Inflammatory macrophage (primary cell): ENCODE measurements at regions not wholly inside any gene's neighbourhood (a gene's known extent, or its start where the extent isn't known, plus 50 kb on each side); places are given as distances from the start of the nearest gene placed in this dataset.

Source experiments
- DNase-seq, 2 donors: peaks; one replicate each; pipeline ENCODE4 v3.0.0-alpha.2; 2020 to 2022

GRCh38 chr1:5595531-5596170 lies 396.6 kb downstream of the NPHP4 start:
- no peak for DNase-seq

GRCh38 chr1:5594056-5594956 lies 397.9 kb downstream of the NPHP4 start:
- no peak for DNase-seq

DNA sequence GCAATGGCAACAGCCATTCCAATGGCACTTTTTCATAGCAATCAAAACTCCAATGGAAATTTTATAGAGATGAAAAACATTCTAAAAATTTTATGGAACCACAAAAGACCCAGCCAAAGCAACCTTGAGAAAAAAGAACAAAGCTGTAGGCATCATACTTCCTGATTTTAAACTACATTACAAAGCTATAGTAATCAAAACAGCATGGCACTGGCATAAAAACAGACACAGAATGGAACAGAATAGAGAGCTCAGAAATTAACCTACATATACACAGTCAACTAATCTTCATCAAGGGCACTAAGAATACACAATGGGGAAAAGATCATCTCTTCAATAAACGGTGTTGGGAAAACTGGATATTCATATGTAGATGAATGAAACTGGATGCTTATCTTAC lies 401.5 kb downstream of the NPHP4 start:
- no peak for DNase-seq

- DNase-seq, result no peak
Observed at GRCh38 chr1:5586629-5587028, 405.6 kb downstream of the NPHP4 start.

DNA sequence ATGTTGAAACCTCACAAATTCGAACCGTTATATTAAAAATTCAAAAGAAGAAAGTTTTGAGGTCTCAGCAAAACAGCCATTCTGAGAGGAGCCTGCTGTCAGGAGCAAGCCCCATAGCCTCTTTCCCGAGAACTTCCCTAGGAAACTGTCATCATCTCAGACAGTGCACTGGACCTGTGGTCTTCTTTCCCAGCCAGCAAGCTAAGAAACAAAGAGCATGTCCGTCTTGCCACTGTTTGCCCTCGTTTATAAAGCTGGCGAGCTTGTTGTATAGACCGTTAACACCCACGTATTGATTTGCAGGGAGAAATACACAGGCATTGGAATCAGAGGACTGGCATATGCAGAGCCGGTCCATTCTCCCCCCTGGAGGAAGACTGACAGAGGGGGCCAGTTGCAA lies 407.0 kb downstream of the NPHP4 start:
- no peak for DNase-seq

GRCh38 chr1:5580926-5581325 lies 411.3 kb downstream of the NPHP4 start:
- DNase-seq, result no peak

DNA sequence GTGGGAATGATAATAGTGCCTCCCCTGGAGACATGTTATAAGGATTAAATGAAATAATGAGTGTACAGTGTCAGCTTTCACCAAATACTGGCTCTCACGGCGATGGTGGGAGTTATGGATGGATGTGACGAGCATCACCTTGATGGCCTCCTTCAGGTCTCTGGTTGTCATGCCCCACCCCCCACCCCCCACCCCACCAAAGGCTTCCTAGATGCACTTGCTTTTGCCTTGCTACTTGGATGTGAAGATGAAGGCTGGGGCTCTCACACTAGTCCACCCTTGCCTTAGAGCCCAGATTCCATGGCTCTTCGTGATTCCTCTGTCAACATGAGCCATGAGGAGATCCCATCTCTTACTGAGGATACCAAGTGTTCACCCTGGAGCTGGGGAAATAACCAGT lies 412.3 kb downstream of the NPHP4 start:
- DNase-seq, result no peak

- no peak for DNase-seq
Observed at GRCh38 chr1:5578690-5579089, 413.5 kb downstream of the NPHP4 start.

DNA sequence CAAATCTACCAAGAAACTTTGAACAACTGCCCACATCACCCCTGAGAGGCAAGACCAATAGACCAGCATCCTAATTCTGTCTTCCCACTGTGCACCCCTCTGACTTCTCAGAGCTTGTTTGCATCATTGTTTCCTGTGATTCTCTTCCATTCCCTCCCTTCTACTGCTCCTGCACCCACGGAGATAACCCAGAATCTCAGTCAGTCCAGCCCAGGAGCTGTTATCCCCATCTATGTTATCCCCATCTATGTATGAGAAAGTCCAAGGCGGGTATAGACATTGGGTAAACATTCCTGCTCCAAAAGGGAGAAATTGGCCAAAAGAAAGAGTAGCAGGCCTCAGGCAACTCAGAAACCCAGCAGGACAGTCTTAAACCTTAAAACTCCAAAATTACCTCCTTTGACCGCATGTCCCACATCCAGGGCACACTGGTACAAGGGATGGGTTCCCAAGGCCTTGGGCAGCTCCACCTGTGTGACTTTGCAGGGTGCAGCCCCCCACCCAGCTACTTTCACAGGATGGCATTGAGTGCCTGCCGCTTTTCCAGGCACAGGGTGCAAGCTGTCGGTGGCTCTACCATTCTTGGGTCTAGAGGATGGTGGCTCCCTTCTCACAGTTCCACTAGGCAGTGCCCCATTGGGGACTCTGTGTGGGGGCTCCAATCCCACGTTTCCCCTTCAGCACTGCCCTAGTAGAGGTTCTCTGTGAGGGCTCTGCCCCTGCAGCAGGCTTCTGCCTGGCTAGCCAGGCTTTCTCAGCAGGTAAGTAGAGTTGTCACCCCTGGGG lies 414.8 kb downstream of the NPHP4 start:
- no peak for DNase-seq

DNA sequence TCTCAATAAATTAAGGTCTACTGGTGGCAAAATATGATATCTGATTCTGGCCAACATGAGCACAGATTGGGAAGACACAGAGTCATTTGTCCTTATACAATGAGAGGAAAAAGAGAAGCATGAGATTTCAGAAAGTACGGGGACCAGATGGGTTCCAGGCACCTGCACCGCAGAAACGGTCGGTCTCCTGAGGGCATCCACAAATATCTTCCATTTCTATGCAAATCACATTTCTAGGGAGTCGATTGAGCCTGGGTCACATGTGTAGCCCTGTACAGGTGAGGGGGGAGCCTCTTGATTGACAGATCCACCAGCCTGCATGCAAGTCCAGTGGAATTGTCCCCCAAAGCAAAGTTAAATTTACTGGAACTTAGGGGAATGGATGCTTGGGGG lies 415.6 kb downstream of the NPHP4 start:
- DNase-seq, result no peak

- no peak for DNase-seq
Observed at GRCh38 chr1:5576011-5576672, 416.1 kb downstream of the NPHP4 start.

GRCh38 chr1:5575396-5575940 lies 416.8 kb downstream of the NPHP4 start:
- DNase-seq, result no peak

DNA sequence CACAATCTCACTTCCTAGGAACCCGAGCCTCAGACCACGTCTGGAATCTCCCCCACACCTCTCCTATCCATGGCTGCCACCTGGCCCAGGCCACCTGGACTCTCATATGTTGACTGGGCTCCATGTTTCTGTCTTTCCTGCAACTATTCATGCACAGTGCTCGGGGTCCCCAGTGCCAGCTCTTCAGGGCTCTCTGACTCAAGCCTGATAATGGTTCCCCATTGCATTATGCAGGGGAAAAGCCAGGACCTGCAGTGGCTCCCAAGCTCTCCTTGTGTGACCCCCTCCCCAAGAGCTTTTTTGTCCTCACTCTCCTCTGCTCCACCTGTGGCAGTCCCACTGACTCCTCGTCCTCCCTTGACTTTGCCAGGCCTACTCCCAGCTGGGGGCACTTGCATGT lies 417.6 kb downstream of the NPHP4 start:
- DNase-seq, result no peak

DNA sequence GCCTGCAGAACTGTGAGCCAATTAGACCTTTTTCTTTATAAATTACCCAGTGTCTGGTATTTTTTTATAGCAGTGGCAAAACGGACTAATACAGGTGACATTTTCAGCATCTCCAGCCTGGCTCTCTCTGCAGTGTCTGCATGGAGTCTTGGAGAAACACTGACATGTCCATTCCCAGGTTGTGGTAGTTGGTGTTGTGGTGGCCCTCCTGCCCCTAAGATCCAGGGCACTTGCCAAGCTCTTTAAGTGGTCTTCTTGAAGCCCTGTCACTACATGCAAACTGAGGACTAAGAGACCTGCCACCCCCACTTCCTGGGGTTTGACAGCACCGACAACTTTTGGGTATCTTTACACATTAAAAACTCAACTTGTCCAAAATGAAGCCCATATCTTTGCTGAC lies 419.4 kb downstream of the NPHP4 start:
- no peak for DNase-seq

DNA sequence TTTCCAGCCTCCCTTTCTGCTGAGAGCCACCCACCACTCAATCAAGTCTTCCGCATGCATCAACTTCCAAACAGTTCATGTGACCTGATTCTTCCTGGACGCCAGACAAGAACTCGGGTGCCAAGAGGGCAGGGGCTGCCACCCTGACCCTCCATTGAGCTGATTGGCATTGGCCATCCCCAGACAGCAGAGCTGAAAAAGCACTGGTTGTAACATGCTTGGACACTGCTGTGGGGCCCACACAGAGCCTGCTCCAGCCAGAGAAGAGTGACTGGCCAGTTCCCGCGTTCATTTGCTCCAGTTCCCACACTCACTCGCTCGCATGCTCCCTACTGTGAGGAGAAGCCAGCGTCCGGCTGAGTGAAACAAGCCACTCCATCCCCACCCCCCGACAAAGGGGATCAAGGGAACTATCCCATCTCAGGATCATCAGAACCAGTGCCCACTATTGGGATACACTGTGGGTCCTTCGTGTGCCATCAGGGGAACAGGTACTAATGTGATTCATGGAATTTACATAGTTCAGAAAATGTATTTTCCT lies 420.3 kb downstream of the NPHP4 start:
- DNase-seq, result no peak

DNA sequence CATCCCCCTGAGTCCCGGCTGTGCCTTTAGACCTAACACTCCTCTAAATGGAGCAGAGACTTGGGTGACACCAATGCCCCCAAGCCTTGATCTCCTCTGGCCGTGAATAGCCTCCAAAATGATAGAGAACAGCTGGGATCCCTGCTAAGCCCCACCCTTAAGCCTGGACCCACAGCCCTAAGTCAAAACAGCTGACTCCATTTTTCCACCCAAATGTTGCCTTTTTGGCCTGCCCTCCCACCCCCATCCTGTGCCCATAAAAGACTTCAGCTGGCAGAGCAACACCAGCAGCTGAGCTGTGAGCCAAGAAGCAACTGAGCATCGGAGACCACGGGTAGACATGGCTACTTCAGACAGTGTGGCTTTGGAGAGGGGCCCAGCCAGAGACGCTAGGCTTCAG lies 420.8 kb downstream of the NPHP4 start:
- DNase-seq, result no peak

- DNase-seq, result no peak
Observed at GRCh38 chr1:5570931-5571330, 421.3 kb downstream of the NPHP4 start.

- no peak for DNase-seq
Observed at GRCh38 chr1:5568321-5568720, 423.9 kb downstream of the NPHP4 start.

DNA sequence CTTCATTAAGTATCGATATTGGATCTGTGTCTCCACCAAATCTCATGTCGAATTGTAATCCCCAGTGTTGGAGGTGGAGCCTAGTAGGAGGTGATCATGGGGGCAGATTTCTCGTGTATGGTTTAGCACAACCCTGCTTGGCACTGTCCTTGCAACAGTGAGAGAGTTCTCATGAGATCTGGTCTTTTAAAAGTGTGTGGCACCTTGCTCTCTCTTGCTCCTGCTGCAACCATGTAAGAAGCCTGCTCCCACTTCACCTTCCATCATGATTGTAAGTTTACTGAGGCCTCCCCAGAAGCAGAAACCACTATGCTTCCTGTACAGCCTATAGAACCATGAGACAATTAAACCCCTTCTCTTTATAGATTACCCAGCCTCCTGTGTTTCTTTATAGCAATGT lies 424.4 kb downstream of the NPHP4 start:
- DNase-seq, result no peak

GRCh38 chr1:5566924-5567323 lies 425.3 kb downstream of the NPHP4 start:
- DNase-seq, result no peak

DNA sequence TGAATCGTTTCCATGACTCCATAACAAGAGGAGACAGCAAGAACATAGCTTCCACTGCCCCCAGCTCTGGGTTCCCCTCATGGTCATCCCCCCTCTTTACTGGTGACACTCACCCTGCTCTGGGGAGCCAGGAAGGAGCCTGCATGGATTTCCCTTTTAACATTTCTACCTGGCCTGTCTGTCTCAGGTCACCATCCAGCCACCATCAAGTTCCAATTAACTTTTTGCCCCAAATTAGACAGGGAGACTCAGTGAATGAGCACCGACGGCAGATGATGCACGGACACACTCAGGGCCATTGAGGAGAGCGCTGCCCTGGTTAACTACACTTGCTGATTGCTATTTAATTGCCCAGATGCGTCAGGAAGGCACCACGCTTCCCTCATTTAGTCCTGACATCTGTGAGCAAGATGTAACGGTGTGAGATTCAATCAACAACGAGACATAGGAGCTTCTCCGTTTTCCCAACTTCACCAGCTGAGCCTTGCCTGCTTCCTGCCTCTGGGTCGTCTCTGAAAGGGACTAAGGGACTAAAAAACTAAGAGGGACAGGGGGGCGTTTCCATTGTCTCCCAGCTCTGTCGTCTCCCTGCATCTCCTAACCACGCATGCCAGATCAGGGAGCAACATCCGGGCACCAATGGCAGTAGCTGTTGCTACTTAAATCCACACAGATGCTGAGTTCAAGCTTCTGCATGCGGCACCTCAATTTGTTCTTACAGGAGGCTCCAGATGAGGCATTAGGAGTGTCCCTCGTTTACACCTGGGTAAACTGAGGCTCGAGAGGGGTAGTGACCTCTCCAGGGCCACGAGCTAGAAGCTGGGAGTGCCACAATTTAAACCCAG lies 426.7 kb downstream of the NPHP4 start:
- DNase-seq, result no peak
